ENCODE measurements at regions not wholly inside any gene's neighbourhood (a gene's known extent, or its start where the extent isn't known, plus 50 kb on each side); places are given as distances from the start of the nearest gene placed in this dataset.
"Not testable (repeated sequence)": the region's sequence is repeated elsewhere in the genome, so short reads cannot be mapped to it uniquely, and the experiment has no call there.

GRCh38 chr6:126682440-126682839, 342.5 kb downstream of the CENPW start:
- no peak for DNase-seq

- no peak for DNase-seq
These were observed 345.3 kb downstream of the CENPW start for GRCh38 chr6:126685182-126685581.

GRCh38 chr6:126696921-126697693, 357.2 kb downstream of the CENPW start:
- DNase-seq: no peak

- DNase-seq: no peak
These were observed 358.9 kb downstream of the CENPW start for GRCh38 chr6:126698732-126699240.

- no peak for DNase-seq
These were observed 362.0 kb downstream of the CENPW start for GRCh38 chr6:126701676-126702560.

- no peak for DNase-seq
These were observed 376.1 kb downstream of the CENPW start for GRCh38 chr6:126716032-126716431.

- no peak for DNase-seq
These were observed 377.1 kb downstream of the CENPW start for GRCh38 chr6:126716826-126717509.

- DNase-seq: no peak
These were observed 378.8 kb downstream of the CENPW start for GRCh38 chr6:126718600-126719327.

GRCh38 chr6:126720304-126720703, 380.4 kb downstream of the CENPW start:
- no peak for DNase-seq

- DNase-seq: no peak
These were observed 381.8 kb downstream of the CENPW start for GRCh38 chr6:126721581-126722160.

- no peak for DNase-seq
These were observed 382.5 kb downstream of the CENPW start for GRCh38 chr6:126722411-126722810.

- no peak for DNase-seq
These were observed 383.7 kb downstream of the CENPW start for GRCh38 chr6:126723541-126724170.

GRCh38 chr6:126724821-126725220, 384.9 kb downstream of the CENPW start:
- DNase-seq: no peak

GRCh38 chr6:126726454-126726853, 386.5 kb downstream of the CENPW start:
- DNase-seq: not testable (repeated sequence)

- DNase-seq: no peak
These were observed 380.3 kb upstream of the RSPO3 start for GRCh38 chr6:126738146-126738545.

GRCh38 chr6:126738641-126739040, 379.8 kb upstream of the RSPO3 start:
- no peak for DNase-seq

- DNase-seq: no peak
These were observed 375.4 kb upstream of the RSPO3 start for GRCh38 chr6:126743076-126743475.

GRCh38 chr6:126747728-126748540, 370.5 kb upstream of the RSPO3 start:
- no peak for DNase-seq

- DNase-seq: no peak
These were observed 364.9 kb upstream of the RSPO3 start for GRCh38 chr6:126753606-126754005.

- no peak for DNase-seq
These were observed 356.6 kb upstream of the RSPO3 start for GRCh38 chr6:126761854-126762253.

- no peak for DNase-seq
These were observed 354.4 kb upstream of the RSPO3 start for GRCh38 chr6:126764104-126764503.

Data from COR-L47 (cell line).